Activated naive CD4-positive, alpha-beta T cell treated with anti-CD3 and anti-CD28 coated beads, Interleukin-2, amount 50 U/mL, for 72 hours (primary cell): ENCODE measurements at regions not wholly inside any gene's neighbourhood (a gene's known extent, or its start where the extent isn't known, plus 50 kb on each side); places are given as distances from the start of the nearest gene placed in this dataset.

Experiments
- ATAC-seq, 2 donors: fragments of 150-1000 bp; cut with Tn5 transposase; 2 replicates each; pipeline ENCODE4 v1.10.0; 2021; ENCODE audit warnings: mild to moderate bottlenecking in 2 of 2, moderate library complexity in 2 of 2
- DNase-seq, 2 donors: peaks; one replicate each; pipeline ENCODE4 v3.0.0; 2021 to 2022; ENCODE audit warnings: low spot score in 2 of 2
- H3K27ac Mint-ChIP-seq, 2 donors: one replicate each; pipeline ENCODE4 v1.8.0; 2022; ENCODE audit warnings: mild to moderate bottlenecking in 2 of 2, mixed read lengths in 2 of 2
- H3K36me3 Mint-ChIP-seq, 2 donors: one replicate each; pipeline ENCODE4 v1.8.0; 2022; ENCODE audit warnings: mixed read lengths in 2 of 2
- H3K9me3 Mint-ChIP-seq, 2 donors: one replicate each; pipeline ENCODE4 v1.8.0; 2022; ENCODE audit warnings: mixed read lengths in 2 of 2

DNA sequence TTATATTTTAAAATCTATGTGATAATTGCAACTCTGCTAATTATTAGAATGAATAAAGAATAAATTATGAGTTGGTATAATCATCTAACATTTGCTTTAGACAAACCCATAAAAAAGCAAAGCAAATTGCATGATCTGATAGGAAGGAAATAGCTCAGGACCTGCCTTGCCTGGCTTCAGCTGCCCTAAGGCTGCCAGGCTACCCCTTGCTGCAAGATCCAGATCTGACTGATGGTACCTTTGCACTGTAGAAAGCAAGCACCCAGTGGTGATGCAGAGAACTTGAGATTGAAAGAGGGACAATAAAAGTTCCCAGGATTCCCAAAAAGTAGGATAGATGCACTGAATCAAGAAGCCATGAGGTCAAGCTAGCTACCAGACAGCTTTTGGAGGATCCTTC, 100.9 kb upstream of the FSTL4 start:
- Mint-ChIP-seq H3K27ac (no peak overlapping the region), H3K36me3 (no peaks in the 10 kb centered on the region), H3K9me3 (no peaks in the 10 kb centered on the region)
- no peak for ATAC-seq
- DNase-seq = no peak

DNA sequence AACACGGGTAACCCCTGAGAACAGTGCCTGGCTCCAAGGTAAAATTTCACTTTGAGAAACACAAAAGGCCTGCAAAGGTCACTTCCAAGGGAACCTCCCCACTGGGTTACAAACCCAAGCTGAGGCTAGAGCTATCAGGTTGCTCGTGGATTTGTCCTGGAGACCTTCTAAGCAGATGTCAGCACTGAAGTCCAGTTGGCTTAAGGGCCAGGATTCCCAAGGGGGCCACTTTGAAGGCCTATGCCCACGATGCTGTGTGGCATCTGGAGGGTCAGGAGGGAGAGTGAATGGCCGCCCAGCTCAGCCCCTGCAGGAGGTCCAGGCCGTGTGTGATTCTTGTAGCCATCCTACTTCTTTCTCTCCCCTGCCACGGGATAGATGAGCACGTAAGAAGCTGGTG, 100.2 kb upstream of the FSTL4 start:
- no peak for DNase-seq
- H3K27ac Mint-ChIP-seq = peak overlapping the region in 1 of 2 donors; percentile 24
- no peaks in the 10 kb centered on the region for H3K9me3 Mint-ChIP-seq
- no peaks in the 10 kb centered on the region for H3K36me3 Mint-ChIP-seq
- no peak for ATAC-seq

DNA sequence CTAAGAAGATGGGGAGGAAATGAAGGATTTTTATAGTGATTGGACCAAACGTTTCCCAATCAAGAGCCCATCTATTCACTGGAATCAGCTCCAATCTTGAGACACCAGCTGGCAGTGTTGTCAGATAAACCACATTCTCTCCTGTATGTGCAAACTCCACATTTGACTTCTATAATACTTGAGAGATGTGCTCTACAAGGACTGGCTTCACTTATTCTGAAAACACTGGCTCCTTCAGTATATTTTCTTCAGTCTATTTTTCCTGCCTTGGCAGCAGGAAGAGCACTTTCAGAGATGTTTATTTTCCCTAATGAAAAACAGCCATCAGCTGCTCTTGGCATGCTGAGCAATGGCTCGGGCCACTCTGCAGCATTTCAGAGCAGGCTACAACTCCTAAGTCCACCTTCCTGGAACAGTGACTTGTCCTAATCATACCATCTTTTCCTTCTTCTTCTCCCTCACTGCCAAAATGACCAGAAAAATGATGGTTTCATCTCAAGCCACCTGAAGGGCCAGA, 96.9 kb upstream of the FSTL4 start:
- ATAC-seq = no peak
- no peaks in the 10 kb centered on the region for H3K36me3 Mint-ChIP-seq
- H3K9me3 Mint-ChIP-seq = no peaks in the 10 kb centered on the region
- DNase-seq = no peak
- H3K27ac Mint-ChIP-seq = no peak overlapping the region

DNA sequence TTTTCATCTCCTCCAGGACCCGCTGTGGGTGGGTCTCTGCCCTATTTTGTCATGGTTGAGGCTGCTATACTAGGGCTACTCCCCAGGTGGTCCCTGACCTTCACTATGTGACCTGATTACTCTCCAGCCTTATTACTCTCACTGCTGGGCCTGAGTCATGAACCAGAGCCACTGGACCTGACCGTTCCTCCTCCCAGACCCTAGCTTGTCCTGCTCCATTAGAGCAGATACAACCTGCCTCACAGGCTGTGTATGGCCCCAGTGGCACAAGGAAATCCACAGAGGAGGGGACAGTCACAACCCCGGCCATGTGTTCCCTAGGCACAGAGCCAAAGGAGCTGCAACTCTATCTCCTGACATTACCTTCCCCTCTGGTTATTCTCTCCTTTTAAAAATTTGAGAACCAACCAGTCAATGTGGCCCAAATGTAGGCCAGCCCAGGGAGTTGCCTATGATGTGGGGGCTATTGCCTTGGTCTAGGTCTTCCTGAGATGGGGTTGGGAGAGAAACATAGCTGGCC, 96.0 kb upstream of the FSTL4 start:
- ATAC-seq (no peak), DNase-seq (no peak)
- no peaks in the 10 kb centered on the region for H3K36me3 Mint-ChIP-seq
- no peak overlapping the region for H3K27ac Mint-ChIP-seq
- no peaks in the 10 kb centered on the region for H3K9me3 Mint-ChIP-seq

DNA sequence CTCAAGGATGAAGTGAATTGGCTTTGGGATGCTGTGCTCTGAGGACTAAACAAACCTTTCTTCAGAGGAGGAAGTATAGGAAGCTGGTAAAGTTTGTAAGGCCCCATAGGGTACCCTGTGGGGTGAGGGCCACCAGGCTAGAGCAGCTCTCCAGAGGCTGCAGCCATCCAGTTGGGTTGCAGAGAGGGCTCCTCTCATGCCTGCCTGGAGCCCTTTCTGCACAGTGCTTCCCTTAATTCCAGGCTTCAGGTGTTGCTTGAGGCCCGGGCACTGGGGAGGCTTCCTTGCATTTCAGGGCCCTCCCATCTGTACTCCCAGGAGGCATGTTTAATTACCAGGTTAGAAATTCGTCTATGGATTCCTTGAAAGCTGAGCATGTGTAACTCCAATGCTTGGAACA, 95.3 kb upstream of the FSTL4 start:
- no peak for ATAC-seq
- DNase-seq = no peak
- no peaks in the 10 kb centered on the region for H3K36me3 Mint-ChIP-seq
- H3K27ac Mint-ChIP-seq = no peak overlapping the region
- no peaks in the 10 kb centered on the region for H3K9me3 Mint-ChIP-seq

DNA sequence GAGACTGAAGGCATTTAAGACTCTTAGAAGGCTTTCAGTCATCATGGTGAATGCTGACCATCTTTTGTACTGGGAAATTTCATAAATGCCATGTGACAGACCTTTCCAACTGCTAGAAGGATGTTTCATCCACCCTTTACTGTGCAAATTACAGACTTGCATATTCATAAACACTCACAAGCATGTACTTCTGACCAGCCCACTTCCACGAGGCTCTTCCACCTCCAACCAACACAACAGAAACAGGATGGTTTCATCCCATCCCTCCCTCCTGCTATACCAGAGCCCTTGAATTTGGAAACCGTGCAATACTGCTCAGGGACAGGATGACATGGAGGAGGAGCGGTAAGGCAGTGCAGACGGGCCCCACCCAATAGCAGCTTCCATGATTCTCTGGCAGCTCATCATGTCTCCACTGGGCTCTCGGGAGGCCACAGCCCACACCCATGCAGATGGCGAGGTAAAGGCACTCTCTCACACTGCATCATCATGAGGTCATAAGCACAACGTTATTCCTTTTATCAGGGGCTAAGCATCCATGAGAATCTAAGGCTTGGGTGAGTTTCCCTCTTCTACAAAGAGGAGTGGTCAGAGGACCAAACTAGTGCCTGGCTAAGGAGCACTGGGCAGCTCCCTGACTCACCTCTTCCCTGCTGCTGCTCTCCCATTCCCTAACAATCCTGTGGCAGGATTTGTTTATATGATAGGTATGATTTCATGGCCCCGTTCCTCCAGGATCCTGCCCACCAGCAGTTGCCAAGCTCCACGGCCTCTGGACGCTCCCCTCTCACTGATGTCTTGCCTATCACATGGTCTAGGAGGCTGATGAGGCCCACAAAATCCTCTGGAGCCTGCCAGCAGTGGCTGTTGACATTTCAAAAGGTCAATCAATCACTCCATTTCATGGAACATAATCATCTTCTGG, 94.4 kb upstream of the FSTL4 start:
- Mint-ChIP-seq H3K36me3 (no peaks in the 10 kb centered on the region), H3K9me3 (no peaks in the 10 kb centered on the region), H3K27ac (no peak overlapping the region)
- DNase-seq (no peak), ATAC-seq (no peak)

DNA sequence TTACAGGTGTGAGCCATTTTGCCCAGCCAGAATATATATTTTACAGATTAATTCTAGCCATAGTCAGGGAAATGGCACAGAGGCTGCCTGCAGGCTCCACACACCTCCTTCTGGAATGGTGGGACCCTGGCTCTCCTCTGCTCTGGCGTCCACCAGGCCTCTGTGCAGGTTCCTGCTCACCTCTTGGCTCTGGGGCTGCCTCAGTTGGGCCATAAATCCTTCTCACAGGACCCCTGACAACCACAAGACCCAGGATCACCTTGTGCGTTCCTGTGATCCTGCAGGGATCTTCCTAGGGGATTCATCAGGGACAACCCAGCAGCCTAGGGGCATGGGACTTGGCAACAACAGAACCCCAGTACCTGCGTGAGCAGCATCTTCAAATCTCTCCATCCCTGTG, 93.0 kb upstream of the FSTL4 start:
- H3K27ac Mint-ChIP-seq = no peak overlapping the region
- no peak for DNase-seq
- ATAC-seq = no peak
- H3K36me3 Mint-ChIP-seq = no peaks in the 10 kb centered on the region
- peaks cover 0 to 1% of the 10 kb centered on the region in 2 donors for H3K9me3 Mint-ChIP-seq

DNA sequence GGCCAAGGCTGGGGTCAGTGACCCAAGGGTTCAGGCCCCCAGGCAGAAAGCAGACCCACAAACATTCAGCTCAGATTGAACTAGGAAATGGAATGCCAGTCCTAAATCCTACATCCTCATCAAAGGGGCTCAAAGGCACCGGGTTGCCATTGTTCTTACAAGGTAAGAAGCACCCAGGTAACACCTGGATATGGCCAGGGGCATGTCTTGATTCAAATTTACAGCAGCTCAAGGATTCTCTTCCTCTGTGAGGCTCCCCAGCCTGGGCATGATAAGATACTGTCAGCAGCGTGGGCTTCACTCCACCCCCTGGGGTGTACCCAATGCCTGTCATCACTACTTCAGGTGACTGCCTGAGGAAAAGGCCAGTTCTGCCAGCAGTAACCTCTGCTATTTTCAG, 92.1 kb upstream of the FSTL4 start:
- no peaks in the 10 kb centered on the region for H3K36me3 Mint-ChIP-seq
- no peak for ATAC-seq
- H3K9me3 Mint-ChIP-seq = peaks cover 0 to 5% of the 10 kb centered on the region in 2 donors
- no peak overlapping the region for H3K27ac Mint-ChIP-seq
- DNase-seq = no peak

DNA sequence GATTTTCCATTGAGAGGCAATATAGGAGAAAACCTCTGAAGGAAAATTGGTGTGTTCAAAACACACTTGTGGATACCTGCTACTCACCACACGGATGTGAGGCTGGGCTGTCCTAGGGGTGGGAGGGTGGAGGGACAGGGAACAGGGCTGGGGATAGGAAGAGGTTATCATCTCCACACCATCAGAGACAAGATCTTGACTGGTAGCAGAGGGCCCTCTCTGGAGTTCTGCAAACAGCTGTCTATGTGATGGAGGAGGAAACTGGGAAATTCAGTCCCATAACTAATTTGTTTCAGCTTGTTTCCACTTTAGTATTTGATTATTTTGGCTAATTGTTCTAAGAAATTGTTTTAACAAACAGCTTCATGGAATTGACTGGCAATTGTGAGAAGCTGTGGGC, 91.6 kb upstream of the FSTL4 start:
- Mint-ChIP-seq H3K27ac (no peak overlapping the region), H3K9me3 (peaks cover 0 to 5% of the 10 kb centered on the region in 2 donors), H3K36me3 (no peaks in the 10 kb centered on the region)
- ATAC-seq = no peak
- DNase-seq = no peak

DNA sequence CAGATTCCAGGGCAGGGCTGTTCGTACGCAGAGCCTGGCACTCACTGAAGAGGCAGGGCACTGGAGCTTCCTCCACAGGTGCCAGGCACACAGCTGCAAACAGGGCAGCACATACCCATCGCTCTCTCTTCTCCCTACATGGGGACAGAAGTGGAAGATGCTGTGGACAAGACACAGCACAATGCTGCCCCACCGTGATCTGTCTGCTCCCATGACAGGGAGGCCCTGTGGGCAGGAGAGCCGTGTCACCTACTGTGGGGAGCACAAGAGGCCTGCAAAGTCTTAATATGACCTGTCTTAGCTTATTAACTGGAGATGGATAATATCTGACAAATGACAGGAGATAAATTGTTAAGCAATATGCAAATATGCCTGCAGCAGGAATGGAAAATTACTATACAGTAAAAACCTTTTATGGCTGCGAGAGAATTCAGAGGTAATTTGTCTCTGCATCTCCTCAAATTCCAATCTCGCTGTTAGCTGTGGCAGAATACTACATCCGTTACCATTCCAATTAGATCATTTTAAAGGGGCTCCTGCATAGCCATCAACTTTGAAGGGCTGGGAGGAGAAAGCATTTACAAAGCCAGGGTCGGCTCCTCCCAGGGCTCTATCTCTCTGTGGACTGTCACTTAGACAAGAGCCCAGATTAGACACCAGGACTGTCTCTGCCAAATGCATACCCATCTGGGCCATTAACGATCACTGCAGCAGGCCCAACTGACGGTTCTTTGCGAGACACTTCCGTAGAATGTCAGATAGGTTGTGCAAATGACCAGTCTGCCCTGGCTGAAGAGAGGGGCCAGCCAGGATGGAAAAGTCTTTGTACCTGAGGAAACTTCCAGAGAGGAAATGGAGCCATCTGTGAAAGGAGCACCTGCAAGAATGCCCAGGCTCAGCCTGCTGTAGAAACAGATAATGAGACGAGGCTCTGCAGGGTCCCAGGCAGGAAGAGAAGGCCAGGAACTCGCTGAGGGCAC, 90.7 kb upstream of the FSTL4 start:
- Mint-ChIP-seq H3K9me3 (peaks cover 0 to 5% of the 10 kb centered on the region in 2 donors), H3K27ac (peak overlapping the region in 1 of 2 donors; percentile 30), H3K36me3 (no peaks in the 10 kb centered on the region)
- no peak for ATAC-seq
- DNase-seq = no peak

DNA sequence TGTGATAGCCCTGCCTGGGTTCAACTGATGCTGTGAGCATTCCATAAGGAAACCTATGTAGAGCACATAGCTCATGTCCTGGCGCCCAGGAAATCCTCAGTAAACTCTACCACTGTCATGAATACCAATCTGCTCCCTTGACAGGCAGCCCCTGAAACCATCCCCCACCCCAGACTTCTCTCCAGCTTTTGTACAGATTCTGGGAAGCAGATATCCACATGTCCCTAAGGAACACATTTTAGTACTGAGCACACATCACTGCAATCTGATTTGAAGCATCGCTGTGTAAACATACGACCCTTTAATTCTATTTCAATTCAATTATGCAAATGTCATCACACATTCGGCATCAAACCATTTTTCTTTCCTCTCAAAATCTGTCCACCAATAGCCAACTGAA, 89.5 kb upstream of the FSTL4 start:
- H3K9me3 Mint-ChIP-seq = peaks cover 0 to 5% of the 10 kb centered on the region in 2 donors
- no peaks in the 10 kb centered on the region for H3K36me3 Mint-ChIP-seq
- DNase-seq (no peak), ATAC-seq (no peak)
- no peak overlapping the region for H3K27ac Mint-ChIP-seq

DNA sequence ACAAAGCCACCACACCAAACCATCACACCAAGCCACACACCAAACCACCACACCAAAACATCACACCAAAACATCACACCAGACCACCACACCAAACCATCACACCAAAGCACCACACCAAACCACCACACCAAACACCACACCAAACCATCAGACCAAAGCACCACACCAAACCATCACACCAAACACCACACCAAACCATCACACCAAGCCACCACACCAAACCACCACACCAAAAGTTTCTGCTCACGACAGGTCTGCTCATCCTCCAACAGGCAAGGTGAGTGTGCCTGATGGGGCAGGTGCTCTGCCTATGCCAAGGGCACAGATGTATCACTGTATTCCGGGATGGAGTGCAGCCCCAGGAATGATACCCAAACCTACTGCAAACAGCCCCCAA, 87.9 kb upstream of the FSTL4 start:
- Mint-ChIP-seq H3K9me3 (peaks cover 0 to 5% of the 10 kb centered on the region in 2 donors), H3K36me3 (no peaks in the 10 kb centered on the region), H3K27ac (no peak overlapping the region)
- DNase-seq = no peak
- ATAC-seq = no peak

DNA sequence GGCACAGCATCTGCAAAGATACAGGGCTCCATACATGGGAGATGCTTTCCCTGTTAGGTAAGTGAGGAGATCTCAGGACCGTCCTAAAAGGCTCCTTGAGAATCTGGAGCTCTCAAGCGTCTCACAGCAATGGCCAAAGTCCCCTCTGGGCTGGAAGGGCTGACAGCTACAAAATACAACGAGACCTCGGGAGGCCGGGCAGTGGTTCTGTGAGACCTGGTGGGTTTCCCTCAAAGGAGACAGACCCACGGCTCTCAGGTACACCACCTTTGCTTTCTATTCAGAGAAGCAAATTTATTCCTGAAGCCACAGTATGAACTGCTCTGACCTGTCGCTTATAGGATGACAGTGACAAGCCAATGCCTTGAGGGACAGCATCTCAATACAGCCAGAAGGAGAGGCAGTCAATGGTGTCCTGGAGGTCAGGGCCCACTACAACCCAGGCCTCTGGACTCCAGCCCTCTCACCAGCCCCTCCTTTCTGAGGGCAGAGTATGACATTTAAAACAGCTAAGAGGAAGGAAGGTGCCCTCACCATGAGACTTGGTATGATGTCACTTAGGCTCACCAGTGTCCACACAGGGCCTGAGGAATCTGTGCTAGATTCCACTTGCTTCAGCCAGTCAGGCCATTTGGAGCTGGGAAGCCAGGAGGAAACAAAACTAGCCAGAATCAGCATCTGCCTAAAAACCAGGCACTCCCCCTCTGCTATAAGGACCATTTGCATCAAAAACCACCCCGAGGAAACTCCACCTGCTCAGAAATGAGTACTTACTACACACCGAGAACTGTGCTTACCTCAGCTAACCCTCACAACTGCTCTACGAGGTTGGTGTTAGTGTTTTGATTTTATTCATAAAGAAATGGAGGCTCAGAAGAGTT, 86.5 kb upstream of the FSTL4 start:
- DNase-seq (no peak), ATAC-seq (peak; percentile 69 to 92)
- H3K36me3 Mint-ChIP-seq = no peaks in the 10 kb centered on the region
- no peak overlapping the region for H3K27ac Mint-ChIP-seq
- H3K9me3 Mint-ChIP-seq = peaks cover 0 to 5% of the 10 kb centered on the region in 2 donors

DNA sequence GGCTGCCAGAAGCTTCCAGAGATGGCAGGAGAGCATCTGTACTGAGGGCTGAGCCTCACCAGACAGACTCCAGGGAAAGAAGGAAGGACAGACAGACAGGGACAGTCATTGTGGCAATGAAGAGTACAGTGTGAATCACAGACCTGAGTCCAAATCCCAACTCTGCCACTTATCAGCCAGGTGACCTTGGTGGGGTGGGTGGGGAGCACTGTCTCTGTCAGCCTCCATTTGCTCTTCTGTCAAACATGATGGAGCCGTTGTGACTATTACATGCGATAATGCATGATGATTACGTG, 85.9 kb upstream of the FSTL4 start:
- ATAC-seq (no peak), DNase-seq (no peak)
- no peaks in the 10 kb centered on the region for H3K36me3 Mint-ChIP-seq
- no peak overlapping the region for H3K27ac Mint-ChIP-seq
- peaks cover 0 to 5% of the 10 kb centered on the region in 2 donors for H3K9me3 Mint-ChIP-seq

DNA sequence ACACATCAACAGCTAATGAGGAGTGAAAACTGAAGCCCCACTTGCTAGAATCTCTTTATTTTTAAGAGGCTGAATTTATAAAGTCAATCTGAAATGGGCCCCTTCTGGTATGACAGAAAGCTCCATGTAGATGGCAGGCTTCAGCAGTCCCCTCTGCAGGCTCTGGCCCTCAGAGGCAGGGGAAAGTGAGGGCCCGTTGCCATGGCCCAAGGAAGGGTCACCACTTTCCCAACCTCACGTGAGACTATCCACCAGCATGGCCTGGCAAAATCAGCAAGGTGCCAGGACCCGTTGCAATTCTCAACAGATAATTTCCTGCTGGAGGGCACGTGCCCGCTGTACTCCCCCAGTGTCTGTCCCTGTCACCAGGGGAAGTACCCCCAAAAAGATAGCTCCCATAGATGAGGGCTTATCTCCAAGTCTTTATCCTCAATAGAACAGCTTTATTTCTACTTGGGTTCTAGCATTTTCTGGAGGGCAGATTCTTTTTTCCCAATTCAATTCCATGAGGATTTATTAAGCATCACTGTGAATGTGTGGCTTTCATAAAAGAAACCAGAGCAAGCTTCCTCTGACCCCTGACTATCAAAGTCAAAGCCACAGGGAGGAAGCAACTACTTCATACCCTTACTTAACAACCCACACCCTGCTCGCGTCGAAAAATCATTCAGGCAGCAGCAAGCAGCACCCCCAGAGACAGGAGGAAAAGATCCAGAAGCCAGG, 85.4 kb upstream of the FSTL4 start:
- no peaks in the 10 kb centered on the region for H3K36me3 Mint-ChIP-seq
- ATAC-seq (no peak), DNase-seq (no peak)
- H3K9me3 Mint-ChIP-seq = peaks cover 0 to 5% of the 10 kb centered on the region in 2 donors
- H3K27ac Mint-ChIP-seq = no peak overlapping the region
